GM23338 (cell line): ENCODE measurements at regions not wholly inside any gene's neighbourhood (a gene's known extent, or its start where the extent isn't known, plus 50 kb on each side); places are given as distances from the start of the nearest gene placed in this dataset.

ENCODE experiments used
- EZH2 ChIP-seq: fragments of 200-600 bp; sonication (generic); IDR thresholded peaks from one replicate; pipeline ENCODE4 v1.8.0; 2017; ENCODE audit warnings: antibody characterized with exemption, mild to moderate bottlenecking, low read depth; ENCODE audit not compliant: unreplicated experiment
- EZH2phosphoT487 ChIP-seq: fragments of 200-600 bp; sonication (generic); IDR thresholded peaks from one replicate; pipeline ENCODE4 v1.8.1; 2018; ENCODE audit warnings: antibody characterized with exemption; ENCODE audit not compliant: unreplicated experiment
- JUNB ChIP-seq: IDR thresholded peaks from one replicate; pipeline ENCODE4 v1.6.1; 2016; ENCODE audit warnings: antibody characterized with exemption; ENCODE audit not compliant: unreplicated experiment
- POLR2AphosphoS5 ChIP-seq: IDR thresholded peaks from 2 replicates; pipeline ENCODE4 v1.6.1; 2016; ENCODE audit warnings: antibody characterized with exemption, low read depth
- ZNF114 ChIP-seq: fragments of 250-450 bp; sonication (Bioruptor Pico); IDR thresholded peaks from 2 replicates; pipeline ENCODE4 v1.5.0; 2020; ENCODE audit warnings: mild to moderate bottlenecking, moderate library complexity
- ZNF331 ChIP-seq: fragments of 250-450 bp; sonication (Bioruptor Pico); IDR thresholded peaks from 2 replicates; pipeline ENCODE4 v1.5.0; 2020; ENCODE audit warnings: low read depth, mild to moderate bottlenecking, moderate library complexity
- TF ChIP-seq, protein P1 (sequence below), 2 experiments: fragments of 200-600 bp in 1 of 2; sonication (generic) in 1 of 2; conservative IDR thresholded peaks; 2 replicates each; pipeline versions ENCODE4 v1.5.1 to v1.6.1; 2016 to 2017; ENCODE audit warnings: antibody characterized with exemption in 2 of 2, low read depth in 2 of 2, mild to moderate bottlenecking in 2 of 2, moderate library complexity in 1 of 2
- TF ChIP-seq, protein P2 (sequence below): IDR thresholded peaks from one replicate; pipeline ENCODE4 v1.6.1; 2018; ENCODE audit warnings: antibody characterized with exemption; ENCODE audit not compliant: unreplicated experiment
- TF ChIP-seq, protein P3 (sequence below): IDR thresholded peaks from 2 replicates; pipeline ENCODE4 v1.6.1; 2016; ENCODE audit warnings: antibody characterized with exemption

DNA sequence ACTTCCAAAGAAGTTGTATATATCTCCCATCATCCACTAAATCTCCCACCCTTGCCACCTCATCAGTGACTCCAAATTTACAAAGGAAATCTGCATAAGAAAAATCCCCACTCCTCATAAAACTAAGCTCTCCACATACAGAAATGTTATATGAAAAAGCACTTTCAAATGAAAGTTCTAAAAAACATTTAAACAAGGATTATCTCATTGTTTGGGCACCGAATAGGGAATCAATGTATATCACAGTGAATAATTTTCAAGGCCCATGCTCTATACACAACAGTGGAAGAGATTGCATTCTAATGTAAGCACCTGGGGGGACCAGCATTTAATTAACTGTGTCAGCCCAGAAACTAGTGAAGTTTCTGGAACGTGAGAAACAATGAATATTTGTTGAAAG, 70.1 kb downstream of the OSR1 start:
- TF ChIP-seq, protein P1, sequence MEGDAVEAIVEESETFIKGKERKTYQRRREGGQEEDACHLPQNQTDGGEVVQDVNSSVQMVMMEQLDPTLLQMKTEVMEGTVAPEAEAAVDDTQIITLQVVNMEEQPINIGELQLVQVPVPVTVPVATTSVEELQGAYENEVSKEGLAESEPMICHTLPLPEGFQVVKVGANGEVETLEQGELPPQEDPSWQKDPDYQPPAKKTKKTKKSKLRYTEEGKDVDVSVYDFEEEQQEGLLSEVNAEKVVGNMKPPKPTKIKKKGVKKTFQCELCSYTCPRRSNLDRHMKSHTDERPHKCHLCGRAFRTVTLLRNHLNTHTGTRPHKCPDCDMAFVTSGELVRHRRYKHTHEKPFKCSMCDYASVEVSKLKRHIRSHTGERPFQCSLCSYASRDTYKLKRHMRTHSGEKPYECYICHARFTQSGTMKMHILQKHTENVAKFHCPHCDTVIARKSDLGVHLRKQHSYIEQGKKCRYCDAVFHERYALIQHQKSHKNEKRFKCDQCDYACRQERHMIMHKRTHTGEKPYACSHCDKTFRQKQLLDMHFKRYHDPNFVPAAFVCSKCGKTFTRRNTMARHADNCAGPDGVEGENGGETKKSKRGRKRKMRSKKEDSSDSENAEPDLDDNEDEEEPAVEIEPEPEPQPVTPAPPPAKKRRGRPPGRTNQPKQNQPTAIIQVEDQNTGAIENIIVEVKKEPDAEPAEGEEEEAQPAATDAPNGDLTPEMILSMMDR (conservative IDR thresholded peaks at IDR 0.05; ENCODE audit: low read depth in 2 of 2) = no peak
- TF ChIP-seq, protein P2, sequence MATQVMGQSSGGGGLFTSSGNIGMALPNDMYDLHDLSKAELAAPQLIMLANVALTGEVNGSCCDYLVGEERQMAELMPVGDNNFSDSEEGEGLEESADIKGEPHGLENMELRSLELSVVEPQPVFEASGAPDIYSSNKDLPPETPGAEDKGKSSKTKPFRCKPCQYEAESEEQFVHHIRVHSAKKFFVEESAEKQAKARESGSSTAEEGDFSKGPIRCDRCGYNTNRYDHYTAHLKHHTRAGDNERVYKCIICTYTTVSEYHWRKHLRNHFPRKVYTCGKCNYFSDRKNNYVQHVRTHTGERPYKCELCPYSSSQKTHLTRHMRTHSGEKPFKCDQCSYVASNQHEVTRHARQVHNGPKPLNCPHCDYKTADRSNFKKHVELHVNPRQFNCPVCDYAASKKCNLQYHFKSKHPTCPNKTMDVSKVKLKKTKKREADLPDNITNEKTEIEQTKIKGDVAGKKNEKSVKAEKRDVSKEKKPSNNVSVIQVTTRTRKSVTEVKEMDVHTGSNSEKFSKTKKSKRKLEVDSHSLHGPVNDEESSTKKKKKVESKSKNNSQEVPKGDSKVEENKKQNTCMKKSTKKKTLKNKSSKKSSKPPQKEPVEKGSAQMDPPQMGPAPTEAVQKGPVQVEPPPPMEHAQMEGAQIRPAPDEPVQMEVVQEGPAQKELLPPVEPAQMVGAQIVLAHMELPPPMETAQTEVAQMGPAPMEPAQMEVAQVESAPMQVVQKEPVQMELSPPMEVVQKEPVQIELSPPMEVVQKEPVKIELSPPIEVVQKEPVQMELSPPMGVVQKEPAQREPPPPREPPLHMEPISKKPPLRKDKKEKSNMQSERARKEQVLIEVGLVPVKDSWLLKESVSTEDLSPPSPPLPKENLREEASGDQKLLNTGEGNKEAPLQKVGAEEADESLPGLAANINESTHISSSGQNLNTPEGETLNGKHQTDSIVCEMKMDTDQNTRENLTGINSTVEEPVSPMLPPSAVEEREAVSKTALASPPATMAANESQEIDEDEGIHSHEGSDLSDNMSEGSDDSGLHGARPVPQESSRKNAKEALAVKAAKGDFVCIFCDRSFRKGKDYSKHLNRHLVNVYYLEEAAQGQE = no peak
- no peak for TF ChIP-seq EZH2phosphoT487
- no peak for TF ChIP-seq POLR2AphosphoS5
- TF ChIP-seq EZH2 = no peak
- TF ChIP-seq ZNF331 = no peak
- no peak for TF ChIP-seq JUNB
- no peak for TF ChIP-seq ZNF114
- TF ChIP-seq, protein P3, sequence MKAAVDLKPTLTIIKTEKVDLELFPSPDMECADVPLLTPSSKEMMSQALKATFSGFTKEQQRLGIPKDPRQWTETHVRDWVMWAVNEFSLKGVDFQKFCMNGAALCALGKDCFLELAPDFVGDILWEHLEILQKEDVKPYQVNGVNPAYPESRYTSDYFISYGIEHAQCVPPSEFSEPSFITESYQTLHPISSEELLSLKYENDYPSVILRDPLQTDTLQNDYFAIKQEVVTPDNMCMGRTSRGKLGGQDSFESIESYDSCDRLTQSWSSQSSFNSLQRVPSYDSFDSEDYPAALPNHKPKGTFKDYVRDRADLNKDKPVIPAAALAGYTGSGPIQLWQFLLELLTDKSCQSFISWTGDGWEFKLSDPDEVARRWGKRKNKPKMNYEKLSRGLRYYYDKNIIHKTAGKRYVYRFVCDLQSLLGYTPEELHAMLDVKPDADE = no peak
